Caki2 (cell line): ENCODE measurements at regions not wholly inside any gene's neighbourhood (a gene's known extent, or its start where the extent isn't known, plus 50 kb on each side); places are given as distances from the start of the nearest gene placed in this dataset.

Experiments used
- DNase-seq: peaks from one replicate; pipeline ENCODE4 v3.0.0-alpha.2; 2015; ENCODE audit warnings: low read depth
- in situ Hi-C: cut with HindIII; loops from 2 replicates; pipeline ENCODE4 v1.10.0; 2016; ENCODE audit warnings: low sequenced_read_pairs, low pct_unique_long_range_greater_than_20kb, mixed read lengths

DNA sequence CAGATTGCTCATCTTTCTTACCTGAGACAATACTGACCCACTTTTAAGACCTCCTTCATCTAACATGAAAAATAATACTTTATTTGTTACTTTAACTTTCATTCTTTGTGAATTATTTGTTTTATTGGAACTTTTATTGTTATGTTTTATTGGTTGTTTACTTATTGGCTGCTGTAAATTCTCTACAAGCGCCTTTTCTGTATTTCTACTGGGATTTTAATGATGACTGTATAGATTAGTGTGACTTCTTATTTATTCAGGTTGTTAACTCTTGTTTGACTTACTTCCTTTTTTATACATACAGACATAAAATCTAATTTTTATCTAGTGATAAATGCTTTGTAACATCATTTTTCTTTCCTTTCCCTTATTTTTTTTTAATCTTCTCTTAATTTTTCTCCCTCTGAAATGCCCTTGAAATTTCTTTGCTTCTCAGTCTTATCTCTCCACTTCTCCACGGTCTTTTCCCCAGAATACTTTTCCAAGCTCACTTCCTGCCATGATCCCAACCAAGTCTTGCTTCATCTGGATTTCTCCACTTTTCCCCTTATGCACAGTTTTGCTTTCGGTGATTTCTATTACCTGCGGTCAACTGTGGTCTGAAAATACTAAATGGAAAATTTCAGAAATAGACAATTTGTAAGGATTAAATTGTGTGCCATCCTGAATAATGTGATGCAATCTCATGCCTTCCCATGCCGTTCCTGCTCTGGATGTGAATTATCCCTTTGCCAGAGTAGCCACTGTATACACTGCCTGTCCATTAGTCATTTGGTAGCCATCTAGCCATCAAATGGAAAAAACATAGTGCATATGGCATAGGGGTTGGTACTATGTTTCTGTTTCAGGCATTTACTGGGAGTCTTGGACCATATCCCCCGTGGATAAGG lies 265.9 kb downstream of the PRL start:
- DNase-seq = no peak
- in situ Hi-C loops = no loop called here

DNA sequence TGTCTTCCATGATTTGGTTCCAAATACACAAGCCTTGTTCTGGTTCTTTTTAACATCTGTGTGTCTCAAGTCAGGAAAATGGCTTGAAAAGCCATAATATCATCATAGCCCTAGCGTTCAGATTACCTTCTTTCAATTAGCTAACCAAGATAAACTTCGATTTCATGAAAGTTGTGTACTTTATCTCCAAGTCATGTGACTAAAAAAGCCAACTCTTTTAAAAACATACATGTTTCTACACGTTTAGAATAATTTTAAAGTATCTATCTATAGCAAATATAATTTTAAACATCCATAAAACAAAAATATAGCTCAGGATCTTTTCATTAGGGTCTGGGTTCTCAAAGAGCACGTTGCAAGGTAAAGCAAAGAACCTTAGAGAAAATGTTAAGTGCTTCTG lies 261.1 kb downstream of the PRL start:
- DNase-seq = no peak
- in situ Hi-C loops = no loop called here

DNA sequence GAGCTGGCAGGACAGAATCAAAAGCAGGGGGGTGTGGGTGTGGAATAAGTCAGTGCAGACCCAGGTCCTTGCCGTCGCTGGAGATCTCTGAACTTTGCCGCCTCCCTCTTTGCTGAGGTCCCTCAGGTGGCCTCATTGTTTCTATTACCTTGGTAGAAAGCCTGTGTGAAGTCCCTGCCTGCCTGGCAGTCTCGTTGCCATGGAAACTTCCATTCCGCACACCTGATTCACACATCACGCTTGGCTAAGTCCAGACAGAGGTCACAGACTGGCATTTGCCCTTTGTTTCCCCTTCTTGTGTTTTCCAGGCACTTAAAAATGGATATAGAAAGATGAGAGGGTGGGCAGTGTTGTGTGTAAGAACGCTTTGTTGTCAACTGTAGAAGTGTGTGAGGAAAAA lies 260.6 kb downstream of the PRL start:
- peak; percentile 97 for DNase-seq
- in situ Hi-C loops = no loop called here

DNA sequence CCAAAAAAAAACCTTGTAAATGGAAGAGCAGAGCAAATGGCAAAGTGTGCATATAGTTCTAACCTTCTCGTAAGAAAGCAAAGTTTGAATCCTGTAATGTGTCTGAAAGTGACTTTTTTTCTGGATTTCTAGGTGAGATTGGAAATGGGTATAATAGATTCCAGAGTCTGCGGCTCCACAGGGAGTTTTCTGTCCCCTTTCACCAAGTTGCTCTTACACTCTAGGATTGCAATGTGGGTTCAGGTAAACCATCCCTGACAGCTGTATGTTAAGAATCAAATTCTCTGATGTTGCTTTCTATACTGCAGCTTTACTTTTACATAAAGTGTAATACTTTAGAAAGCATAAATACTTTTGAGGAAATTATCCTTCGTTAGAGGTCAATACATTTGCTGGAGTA lies 260.1 kb downstream of the PRL start:
- in situ Hi-C loops = no loop called here

DNA sequence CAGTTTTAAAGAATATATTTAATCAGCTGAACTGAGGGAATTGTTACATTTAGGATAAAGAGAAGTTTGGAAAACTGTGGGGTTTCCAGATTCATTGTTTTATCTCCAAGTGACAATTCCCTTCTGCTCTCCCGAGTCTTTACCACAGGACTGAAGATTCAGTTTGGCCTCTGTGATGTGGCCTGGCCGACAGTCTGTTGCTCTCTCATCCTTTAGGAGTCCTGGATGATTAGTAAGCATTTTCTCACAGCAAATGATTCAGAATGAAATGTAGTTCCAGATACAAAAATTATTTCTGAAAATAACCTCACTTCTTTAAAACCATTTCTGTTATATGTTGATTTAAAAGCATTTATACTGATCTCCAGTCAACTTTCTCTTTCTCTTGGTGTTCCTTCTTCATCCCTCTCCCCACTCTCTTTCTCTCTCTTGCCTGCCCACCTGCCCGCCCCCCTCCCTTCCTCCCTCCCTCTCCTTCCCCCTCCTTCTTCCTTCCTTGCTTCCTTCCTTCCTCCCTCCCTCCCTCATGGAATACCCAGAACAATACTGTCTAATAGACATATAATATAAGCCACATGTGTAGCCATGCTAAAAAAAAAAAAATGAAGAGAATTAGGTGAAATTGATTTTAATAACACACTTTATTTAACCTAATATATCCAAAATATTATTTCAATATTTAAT lies 254.9 kb downstream of the PRL start:
- in situ Hi-C loops = no loop called here
- DNase-seq = no peak

More for the DNA sequence above, 260.1 kb downstream of the PRL start:
- DNase-seq = no peak

DNA sequence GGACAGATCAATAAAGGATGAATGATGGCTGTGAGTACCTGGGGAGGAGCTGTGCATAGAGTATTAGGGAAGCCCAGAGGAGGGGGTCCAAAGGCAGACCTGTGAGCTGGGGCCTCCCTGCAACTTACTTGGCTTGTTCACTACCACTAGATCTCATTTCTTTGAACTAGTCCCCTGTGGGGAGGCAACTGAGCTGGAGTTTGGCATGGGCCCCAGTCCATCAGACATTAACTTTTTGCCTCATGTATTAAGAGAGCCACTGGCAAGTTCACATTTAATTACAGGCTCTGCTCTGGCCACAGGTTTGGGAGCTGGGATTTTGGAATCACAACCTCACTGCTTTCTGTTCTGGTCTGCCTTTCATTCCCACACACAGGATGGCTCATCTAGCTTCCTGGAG lies 254.1 kb downstream of the PRL start:
- DNase-seq = no peak
- in situ Hi-C loops = no loop called here

DNA sequence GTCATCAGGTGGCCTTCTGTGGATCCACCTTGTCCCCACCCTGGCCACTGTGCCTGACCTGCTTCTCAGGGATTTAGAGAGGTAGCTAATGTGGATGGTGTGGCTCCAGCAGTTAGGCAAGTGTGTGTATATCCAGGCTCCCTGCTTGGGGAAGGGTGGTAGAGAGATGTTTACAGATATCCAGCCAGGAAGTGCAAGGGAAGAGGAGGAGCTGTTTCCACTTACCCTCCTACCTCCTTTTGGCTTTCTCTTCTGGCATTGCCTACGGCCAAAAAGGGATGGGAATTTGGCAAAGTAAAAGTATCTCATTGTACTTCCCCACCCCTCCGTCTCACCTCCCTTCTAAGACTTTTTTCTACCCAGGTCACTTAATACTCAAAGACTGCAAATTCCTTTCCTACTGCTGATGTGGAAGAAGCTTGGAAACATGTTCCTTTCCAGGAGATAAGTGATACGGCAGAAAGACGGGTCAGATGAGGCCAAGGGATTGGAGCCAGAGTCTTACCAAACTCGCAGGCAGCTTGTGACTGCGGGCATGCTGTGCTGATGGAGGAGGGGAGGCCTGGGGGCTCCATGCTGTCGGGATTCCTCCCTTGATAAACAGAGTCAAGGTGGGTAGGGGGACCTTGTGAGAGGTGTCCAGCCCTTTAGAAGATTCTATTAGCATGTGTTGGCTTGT lies 253.4 kb downstream of the PRL start:
- in situ Hi-C loops = no loop called here
- no peak for DNase-seq

DNA sequence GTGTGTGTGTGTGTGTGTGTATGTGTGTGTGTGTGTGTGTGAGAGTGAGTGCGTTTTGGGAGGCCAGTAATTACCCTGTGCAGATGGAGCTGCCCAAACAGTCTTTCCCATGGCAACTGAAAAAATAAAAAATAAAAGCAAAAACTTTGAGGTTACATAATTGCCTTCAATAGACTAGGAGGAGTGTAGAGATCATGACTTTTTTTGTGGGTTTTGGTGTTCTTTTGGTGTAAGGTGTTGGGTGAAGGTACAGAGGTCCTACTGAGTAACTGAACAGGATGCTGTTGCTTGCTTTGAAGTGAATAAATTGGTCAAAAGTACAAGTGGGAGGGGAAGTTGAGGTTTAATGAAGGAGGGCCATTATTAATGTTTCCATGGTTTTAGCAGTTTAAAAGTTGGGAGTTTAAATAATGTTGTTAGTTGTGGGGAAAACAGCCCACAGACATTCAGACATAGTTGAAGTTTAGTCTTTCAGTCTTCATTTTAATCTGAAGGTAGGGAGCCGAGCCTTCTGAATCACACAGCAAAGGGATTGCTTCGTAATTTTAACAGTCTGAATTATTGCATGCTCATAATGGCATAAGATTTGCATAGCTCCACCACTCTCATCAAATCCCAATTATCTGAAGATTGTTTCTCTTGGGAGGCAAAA lies 251.4 kb downstream of the PRL start:
- in situ Hi-C loops = no loop called here
- no peak for DNase-seq

DNA sequence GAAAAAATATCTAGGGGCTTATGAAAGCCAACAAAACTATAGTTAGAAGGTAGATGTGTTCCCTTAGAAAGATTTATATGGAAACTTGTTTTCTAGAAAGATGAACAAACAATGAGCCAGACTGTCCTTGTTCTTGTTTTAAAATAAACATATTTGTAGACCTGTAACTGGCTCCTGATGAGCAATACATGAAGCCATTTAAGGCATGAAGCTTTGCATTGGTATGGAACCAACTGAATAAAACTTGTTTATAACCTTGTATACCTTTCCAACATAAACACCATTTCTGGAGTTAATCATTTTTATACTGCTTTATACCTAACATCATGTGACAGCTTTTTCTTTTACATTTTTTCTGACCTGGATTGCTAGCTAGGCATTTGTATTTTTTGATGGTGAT lies 247.8 kb downstream of the PRL start:
- peak; percentile 44 for DNase-seq
- in situ Hi-C loops = no loop called here

DNA sequence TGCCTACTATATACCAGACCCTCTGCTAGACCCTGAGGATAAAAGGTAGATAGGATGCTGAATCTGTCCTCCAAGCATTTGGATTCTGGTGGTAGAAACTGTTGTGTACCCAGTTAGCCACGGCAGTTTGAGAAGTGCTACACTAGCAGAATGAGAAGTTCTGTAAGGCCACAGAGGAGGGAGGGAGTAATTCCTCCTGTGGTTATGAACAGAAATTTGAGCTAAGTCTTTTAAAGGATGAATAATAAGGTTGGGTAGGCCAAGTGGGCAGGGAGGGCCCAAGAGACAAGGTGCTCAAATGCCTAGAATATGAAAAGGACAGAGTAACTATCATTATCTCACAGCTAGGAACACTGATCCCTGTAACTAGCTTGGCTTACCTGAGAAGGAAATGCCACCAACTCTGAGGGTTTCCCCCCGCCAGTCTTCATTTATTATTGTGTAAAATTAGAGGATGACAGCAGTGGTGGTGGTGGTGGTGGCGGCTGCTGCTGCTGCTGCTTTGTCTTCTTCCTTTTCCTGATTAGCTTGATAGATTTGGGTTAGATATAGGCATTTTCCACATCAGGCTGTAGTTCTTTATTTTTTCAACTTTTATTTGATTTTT lies 243.3 kb downstream of the PRL start:
- in situ Hi-C loops = no loop called here
- DNase-seq = no peak

DNA sequence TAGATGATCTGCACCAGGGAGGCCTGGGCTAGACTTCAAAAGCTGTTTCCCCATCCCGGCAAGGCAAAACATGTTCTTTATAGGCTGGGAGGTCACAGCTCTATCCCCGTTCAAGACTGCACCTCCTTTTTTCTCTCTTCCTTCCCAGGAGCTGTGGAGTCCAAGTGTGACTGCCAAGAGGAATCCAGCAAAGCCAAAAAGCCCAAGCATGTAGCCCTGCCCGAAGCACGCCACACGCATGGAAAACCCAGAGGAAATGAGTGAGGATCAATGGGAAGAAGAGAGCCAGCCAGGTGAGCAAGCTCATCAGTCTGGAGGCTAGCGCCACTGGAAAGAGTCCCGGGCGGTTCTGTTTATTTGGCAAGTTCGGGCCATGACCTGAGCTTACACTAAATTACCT lies 240.4 kb downstream of the PRL start:
- DNase-seq = no peak
- in situ Hi-C loops = no loop called here

DNA sequence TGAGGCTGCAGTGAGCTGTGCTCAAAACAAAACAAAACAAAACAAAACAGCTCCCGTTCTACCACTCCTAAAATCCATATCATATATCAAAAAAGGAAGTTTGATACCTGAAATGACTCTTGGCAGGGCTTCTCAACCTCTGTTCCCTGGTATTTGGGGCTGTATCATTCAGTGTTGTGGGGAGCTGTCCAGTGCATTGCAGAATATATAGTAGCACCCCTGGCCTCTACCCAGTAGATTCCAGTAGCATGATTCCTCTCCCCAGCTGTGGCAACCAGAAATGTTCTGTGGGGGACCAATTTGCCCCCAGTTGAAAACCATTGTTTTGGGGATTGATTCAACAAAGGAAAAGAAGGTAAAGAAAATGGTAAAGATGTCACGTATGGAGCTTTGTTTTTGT lies 238.9 kb downstream of the PRL start:
- in situ Hi-C loops = no loop called here
- DNase-seq = no peak

DNA sequence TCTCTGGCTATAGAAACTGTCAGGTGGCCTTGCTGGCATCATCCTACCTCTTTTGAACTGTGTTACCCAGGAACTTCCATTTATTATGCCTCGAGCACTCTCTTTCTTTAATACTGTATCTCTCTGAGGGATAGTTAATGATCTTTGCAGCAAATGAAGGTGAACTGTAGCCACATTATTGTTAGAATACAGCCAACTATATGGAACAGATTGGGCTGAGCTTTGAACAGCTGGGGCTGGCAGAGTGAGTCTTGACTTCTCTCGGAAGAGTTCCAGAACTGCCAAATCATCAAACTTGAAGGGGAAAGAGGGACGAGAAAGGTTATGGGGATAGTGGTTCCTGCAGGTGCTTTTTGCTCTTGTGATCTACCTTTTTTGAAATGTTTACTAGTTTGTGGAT lies 237.7 kb downstream of the PRL start:
- no peak for DNase-seq
- in situ Hi-C loops = no loop called here

DNA sequence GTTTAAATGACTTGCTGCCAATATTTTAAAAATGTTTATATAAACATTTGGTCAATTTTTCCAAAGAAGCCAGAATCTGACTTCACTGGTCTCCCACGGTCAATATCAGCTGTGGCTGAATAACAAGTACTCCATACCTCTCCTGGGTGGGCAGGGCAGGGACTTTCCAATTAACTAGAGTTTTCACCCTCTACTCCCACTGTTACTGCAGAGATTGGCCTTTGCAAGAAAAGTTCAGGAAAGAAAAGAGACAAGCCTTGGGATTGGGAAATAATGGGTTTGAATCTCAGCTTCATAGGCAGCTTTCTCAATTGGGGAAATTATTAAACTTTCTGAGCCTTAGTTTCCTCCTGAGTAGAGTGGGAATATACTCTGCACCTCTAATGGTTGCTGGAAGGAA lies 236.9 kb downstream of the PRL start:
- DNase-seq = no peak
- in situ Hi-C loops = no loop called here

DNA sequence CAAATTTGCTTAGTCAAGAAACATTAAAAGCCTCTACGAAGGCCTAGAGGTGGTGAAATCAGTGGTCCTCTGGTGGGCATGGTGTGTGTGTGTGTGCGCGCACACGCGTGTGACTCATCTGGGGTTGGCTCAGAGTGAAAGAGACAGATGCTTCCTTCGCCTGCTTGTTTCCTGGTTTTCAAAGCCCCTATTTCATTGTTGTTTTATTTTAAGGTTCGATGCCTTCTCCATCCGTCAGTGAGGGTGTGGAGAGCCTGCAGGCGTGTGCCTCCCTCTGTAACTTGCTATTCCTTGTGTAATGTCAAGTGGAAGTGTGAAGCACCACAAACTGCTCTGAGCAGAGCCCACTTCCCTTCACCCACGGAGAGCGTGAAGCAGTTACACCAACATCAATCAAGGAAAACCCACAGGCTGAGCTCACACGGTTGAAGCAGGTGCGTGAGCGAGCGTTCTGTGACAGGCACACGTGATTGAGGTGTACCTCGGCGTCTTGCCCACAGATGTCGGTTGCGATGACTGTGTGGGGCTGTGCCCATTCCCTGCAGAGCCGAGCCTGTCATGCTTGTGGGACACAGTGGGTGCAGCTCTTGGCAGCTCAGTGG lies 233.9 kb downstream of the PRL start:
- in situ Hi-C loops = no loop called here
- peak; percentile 33 for DNase-seq

DNA sequence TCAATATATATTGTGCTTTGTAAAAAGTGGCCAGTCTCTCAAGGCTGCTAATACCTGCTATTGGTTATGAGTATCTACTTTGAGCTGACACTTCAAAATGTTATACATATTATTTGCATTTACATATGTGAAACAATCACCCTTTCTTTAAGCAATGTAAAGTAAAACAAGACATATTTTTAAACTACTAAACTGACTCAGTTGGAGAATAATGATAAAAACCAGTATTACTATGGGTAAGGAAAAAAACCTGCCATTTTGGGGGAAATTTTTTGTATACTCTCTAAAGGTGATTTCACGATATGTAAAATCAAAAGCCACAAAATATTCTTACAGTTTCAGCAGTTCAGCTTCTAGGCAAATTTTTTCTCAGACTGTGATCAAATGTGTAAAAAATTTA lies 232.3 kb downstream of the PRL start:
- DNase-seq = no peak
- in situ Hi-C loops = no loop called here

DNA sequence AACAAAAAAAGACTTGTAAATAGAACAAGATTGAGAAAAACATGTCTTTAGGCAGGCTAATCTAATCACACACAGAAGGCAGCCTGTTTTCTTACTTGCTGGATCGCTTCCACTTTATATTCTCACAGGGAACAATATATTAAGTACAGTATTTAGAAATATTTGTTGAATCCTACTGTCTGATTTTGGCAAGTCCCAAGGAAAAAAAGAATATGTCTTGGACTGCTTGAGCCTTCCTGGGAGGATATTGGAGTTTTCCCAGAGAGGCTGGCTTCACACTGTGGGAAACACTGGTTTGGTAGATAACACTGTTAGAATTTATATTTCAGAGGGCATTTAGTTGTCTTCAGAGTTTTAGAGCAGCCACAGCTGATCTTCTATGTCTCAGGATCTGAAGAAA lies 229.7 kb downstream of the PRL start:
- in situ Hi-C loops = no loop called here
- no peak for DNase-seq

DNA sequence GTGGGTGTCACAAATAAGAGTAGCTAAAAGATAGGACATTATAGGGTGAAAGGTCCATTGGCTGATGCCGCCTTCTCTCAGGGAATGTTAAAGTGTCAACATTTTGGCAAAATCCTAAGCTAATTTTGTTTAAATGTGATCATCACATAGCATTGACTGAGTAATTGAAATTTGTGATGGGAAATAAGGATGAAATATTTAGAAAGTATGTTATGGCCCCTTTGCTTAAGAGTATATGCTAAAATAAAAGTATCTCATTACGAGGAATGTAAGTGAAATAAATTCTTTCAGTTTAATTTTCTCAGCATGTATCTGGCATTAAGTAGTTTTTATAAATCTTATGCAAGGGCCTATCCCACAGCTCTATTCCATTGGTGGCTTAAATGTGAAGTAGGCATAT lies 229.2 kb downstream of the PRL start:
- DNase-seq = no peak
- in situ Hi-C loops = no loop called here
